HEK293 (cell line): ENCODE measurements at regions not wholly inside any gene's neighbourhood (a gene's known extent, or its start where the extent isn't known, plus 50 kb on each side); places are given as distances from the start of the nearest gene placed in this dataset.

Experiments used
- BCL11A ChIP-seq: fragments of 450-650 bp; formaldehyde crosslinking; IDR thresholded peaks from 2 replicates; pipeline ENCODE4 v1.5.1; 2016; ENCODE audit warnings: low read depth, missing biosample characterization, missing genetic modification characterization
- GFI1B ChIP-seq: fragments of 450-650 bp; formaldehyde crosslinking; IDR thresholded peaks from 2 replicates; pipeline ENCODE4 v1.5.1; 2016; ENCODE audit warnings: missing biosample characterization, missing genetic modification characterization
- GLI2 ChIP-seq: fragments of 450-650 bp; formaldehyde crosslinking; IDR thresholded peaks from 2 replicates; pipeline ENCODE4; 2017; ENCODE audit warnings: missing biosample characterization, missing genetic modification characterization, low read depth, borderline replicate concordance
- HOXA7 ChIP-seq: sonication (generic); formaldehyde crosslinking; IDR thresholded peaks from 2 replicates; pipeline ENCODE4 v1.8.1; 2022; ENCODE audit warnings: missing genetic modification reagents, borderline replicate concordance
- HOXD13 ChIP-seq: sonication (generic); formaldehyde crosslinking; IDR thresholded peaks from 2 replicates; pipeline ENCODE4 v1.8.0; 2022; ENCODE audit warnings: missing genetic modification reagents, borderline replicate concordance
- KLF8 ChIP-seq: fragments of 450-650 bp; formaldehyde crosslinking; IDR thresholded peaks from 2 replicates; pipeline ENCODE4 v1.5.1; 2016; ENCODE audit warnings: missing biosample characterization, missing genetic modification characterization
- MEIS1 ChIP-seq: sonication (generic); formaldehyde crosslinking; IDR thresholded peaks from 2 replicates; pipeline ENCODE4 v1.8.1; 2022; ENCODE audit warnings: missing genetic modification reagents, mild to moderate bottlenecking, borderline replicate concordance
- PRDM6 ChIP-seq: fragments of 450-650 bp; formaldehyde crosslinking; IDR thresholded peaks from 2 replicates; pipeline ENCODE4 v1.5.1; 2017; ENCODE audit warnings: missing biosample characterization, missing genetic modification characterization
- RBAK ChIP-seq: fragments of 450-650 bp; formaldehyde crosslinking; IDR thresholded peaks from 2 replicates; pipeline ENCODE4 v1.5.1; 2016; ENCODE audit warnings: missing biosample characterization, missing genetic modification characterization
- ZFHX2 ChIP-seq: fragments of 450-650 bp; formaldehyde crosslinking; conservative IDR thresholded peaks from 2 replicates; pipeline ENCODE4 v1.5.1; 2016; ENCODE audit warnings: missing biosample characterization, missing genetic modification characterization
- ZFP37 ChIP-seq: fragments of 450-650 bp; formaldehyde crosslinking; IDR thresholded peaks from 2 replicates; pipeline ENCODE4 v1.5.1; 2016; ENCODE audit warnings: missing biosample characterization, missing genetic modification characterization
- ZNF121 ChIP-seq: fragments of 450-650 bp; formaldehyde crosslinking; IDR thresholded peaks from 2 replicates; pipeline ENCODE4 v1.5.1; 2016; ENCODE audit warnings: missing biosample characterization, missing genetic modification characterization
- ZNF157 ChIP-seq: fragments of 450-650 bp; formaldehyde crosslinking; IDR thresholded peaks from 2 replicates; pipeline ENCODE4 v1.5.1; 2016; ENCODE audit warnings: missing biosample characterization, missing genetic modification characterization
- ZNF169 ChIP-seq: fragments of 450-650 bp; formaldehyde crosslinking; IDR thresholded peaks from 2 replicates; pipeline ENCODE4 v1.5.1; 2016; ENCODE audit warnings: missing biosample characterization, missing genetic modification characterization
- ZNF174 ChIP-seq: fragments of 450-650 bp; formaldehyde crosslinking; IDR thresholded peaks from 2 replicates; pipeline ENCODE4 v1.5.0; 2017; ENCODE audit warnings: missing biosample characterization, mild to moderate bottlenecking, missing genetic modification characterization
- ZNF19 ChIP-seq: fragments of 450-650 bp; formaldehyde crosslinking; IDR thresholded peaks from 2 replicates; pipeline ENCODE4; 2016; ENCODE audit warnings: missing biosample characterization, missing genetic modification characterization, low read depth
- ZNF221 ChIP-seq: fragments of 450-650 bp; formaldehyde crosslinking; IDR thresholded peaks from 2 replicates; pipeline ENCODE4 v1.5.1; 2017; ENCODE audit warnings: missing biosample characterization, missing genetic modification characterization, borderline replicate concordance
- ZNF23 ChIP-seq: fragments of 450-650 bp; formaldehyde crosslinking; IDR thresholded peaks from 2 replicates; pipeline ENCODE4 v1.5.1; 2016; ENCODE audit warnings: missing biosample characterization, missing genetic modification characterization, borderline replicate concordance
- ZNF248 ChIP-seq: fragments of 450-650 bp; formaldehyde crosslinking; IDR thresholded peaks from 2 replicates; pipeline ENCODE4 v1.5.1; 2017; ENCODE audit warnings: missing biosample characterization, missing genetic modification characterization
- ZNF341 ChIP-seq: fragments of 450-650 bp; formaldehyde crosslinking; IDR thresholded peaks from 2 replicates; pipeline ENCODE4; 2016; ENCODE audit warnings: low read depth, missing biosample characterization, missing genetic modification characterization
- ZNF37A ChIP-seq: fragments of 450-650 bp; IDR thresholded peaks from 2 replicates; pipeline ENCODE4 v1.5.1; 2018; ENCODE audit warnings: missing biosample characterization, missing genetic modification characterization
- ZNF433 ChIP-seq: fragments of 450-650 bp; formaldehyde crosslinking; IDR thresholded peaks from 2 replicates; pipeline ENCODE4 v1.5.1; 2016; ENCODE audit warnings: missing biosample characterization, missing genetic modification characterization, low read depth
- ZNF48 ChIP-seq: fragments of 450-650 bp; formaldehyde crosslinking; IDR thresholded peaks from 2 replicates; pipeline ENCODE4 v1.5.1; 2016; ENCODE audit warnings: missing biosample characterization, missing genetic modification characterization
- ZNF513 ChIP-seq: fragments of 450-650 bp; IDR thresholded peaks from 2 replicates; pipeline ENCODE4 v1.5.1; 2018; ENCODE audit warnings: missing biosample characterization, missing genetic modification characterization
- ZNF549 ChIP-seq: fragments of 450-650 bp; IDR thresholded peaks from 2 replicates; pipeline ENCODE4 v1.5.1; 2018; ENCODE audit warnings: missing biosample characterization, missing genetic modification characterization, mild to moderate bottlenecking, inconsistent platforms, moderate library complexity
- ZNF610 ChIP-seq: fragments of 450-650 bp; formaldehyde crosslinking; IDR thresholded peaks from 2 replicates; pipeline ENCODE4 v1.5.1; 2016; ENCODE audit warnings: missing biosample characterization, missing genetic modification characterization, borderline replicate concordance
- ZNF623 ChIP-seq: fragments of 450-650 bp; formaldehyde crosslinking; IDR thresholded peaks from 2 replicates; pipeline ENCODE4 v1.5.1; 2016; ENCODE audit warnings: missing biosample characterization, missing genetic modification characterization
- ZNF707 ChIP-seq: fragments of 450-650 bp; formaldehyde crosslinking; IDR thresholded peaks from 2 replicates; pipeline ENCODE4 v1.5.1; 2016; ENCODE audit warnings: missing biosample characterization, missing genetic modification characterization
- ZNF747 ChIP-seq: fragments of 450-650 bp; formaldehyde crosslinking; IDR thresholded peaks from 2 replicates; pipeline ENCODE4 v1.5.1; 2016; ENCODE audit warnings: missing biosample characterization, missing genetic modification characterization
- ZNF768 ChIP-seq: fragments of 450-650 bp; formaldehyde crosslinking; IDR thresholded peaks from 2 replicates; pipeline ENCODE4 v1.5.1; 2018; ENCODE audit warnings: missing biosample characterization, mild to moderate bottlenecking, missing genetic modification characterization
- ZNF791 ChIP-seq: fragments of 450-650 bp; formaldehyde crosslinking; IDR thresholded peaks from 2 replicates; pipeline ENCODE4 v1.5.1; 2016; ENCODE audit warnings: missing biosample characterization, missing genetic modification characterization
- ZNF843 ChIP-seq: fragments of 450-650 bp; formaldehyde crosslinking; IDR thresholded peaks from 2 replicates; pipeline ENCODE4 v1.5.1; 2016; ENCODE audit warnings: missing biosample characterization, missing genetic modification characterization
- ZSCAN30 ChIP-seq: fragments of 450-650 bp; IDR thresholded peaks from 2 replicates; pipeline ENCODE4 v1.5.1; 2018; ENCODE audit warnings: missing biosample characterization, mild to moderate bottlenecking, missing genetic modification characterization, moderate library complexity
- TF ChIP-seq, protein P1 (sequence below): fragments of 450-650 bp; formaldehyde crosslinking; IDR thresholded peaks from 2 replicates; pipeline ENCODE4 v1.5.0; 2017; ENCODE audit warnings: missing biosample characterization, missing genetic modification characterization, borderline replicate concordance
- TF ChIP-seq, protein P2 (sequence below): fragments of 450-650 bp; formaldehyde crosslinking; IDR thresholded peaks from 2 replicates; pipeline ENCODE4 v1.5.1; 2016; ENCODE audit warnings: missing biosample characterization, missing genetic modification characterization, borderline replicate concordance

- TF ChIP-seq ZNF48 (no peak), KLF8 (tag by site-specific recombination) (peak; percentile 58; the same call in 1 of the 2 replicates), ZNF121 (tag by site-specific recombination) (no peak), ZNF791 (tag by site-specific recombination) (no peak), ZNF19 (no peak), GLI2 (tag by site-specific recombination) (no peak; the same call in 1 of the 2 replicates), ZNF549 (tag by site-specific recombination) (no peak), ZNF174 (no peak), ZFP37 (no peak), ZFHX2 (tag by site-specific recombination) (no peak), ZNF157 (tag by site-specific recombination) (no peak), ZNF610 (tag by site-specific recombination) (no peak), ZNF513 (tag by site-specific recombination) (no peak), ZNF433 (tag by site-specific recombination) (no peak), ZNF623 (tag by site-specific recombination) (no peak), ZNF843 (tag by site-specific recombination) (no peak; the same call in 1 of the 2 replicates), ZNF23 (no peak), GFI1B (tag by site-specific recombination) (peak; percentile 97), BCL11A (tag by site-specific recombination) (no peak), ZNF341 (tag by site-specific recombination) (no peak), ZNF768 (tag by site-specific recombination) (no peak), HOXA7 (CRISPR knock-in tag) (no peak), ZNF37A (no peak), RBAK (tag by site-specific recombination) (no peak), ZSCAN30 (no peak), ZNF707 (tag by site-specific recombination) (no peak), ZNF248 (no peak), ZNF169 (tag by site-specific recombination) (no peak), PRDM6 (tag by site-specific recombination) (peak; percentile 94), HOXD13 (CRISPR knock-in tag) (no peak), MEIS1 (CRISPR knock-in tag) (no peak), ZNF221 (tag by site-specific recombination) (no peak), ZNF747 (tag by site-specific recombination) (no peak)
- TF ChIP-seq, protein P1, sequence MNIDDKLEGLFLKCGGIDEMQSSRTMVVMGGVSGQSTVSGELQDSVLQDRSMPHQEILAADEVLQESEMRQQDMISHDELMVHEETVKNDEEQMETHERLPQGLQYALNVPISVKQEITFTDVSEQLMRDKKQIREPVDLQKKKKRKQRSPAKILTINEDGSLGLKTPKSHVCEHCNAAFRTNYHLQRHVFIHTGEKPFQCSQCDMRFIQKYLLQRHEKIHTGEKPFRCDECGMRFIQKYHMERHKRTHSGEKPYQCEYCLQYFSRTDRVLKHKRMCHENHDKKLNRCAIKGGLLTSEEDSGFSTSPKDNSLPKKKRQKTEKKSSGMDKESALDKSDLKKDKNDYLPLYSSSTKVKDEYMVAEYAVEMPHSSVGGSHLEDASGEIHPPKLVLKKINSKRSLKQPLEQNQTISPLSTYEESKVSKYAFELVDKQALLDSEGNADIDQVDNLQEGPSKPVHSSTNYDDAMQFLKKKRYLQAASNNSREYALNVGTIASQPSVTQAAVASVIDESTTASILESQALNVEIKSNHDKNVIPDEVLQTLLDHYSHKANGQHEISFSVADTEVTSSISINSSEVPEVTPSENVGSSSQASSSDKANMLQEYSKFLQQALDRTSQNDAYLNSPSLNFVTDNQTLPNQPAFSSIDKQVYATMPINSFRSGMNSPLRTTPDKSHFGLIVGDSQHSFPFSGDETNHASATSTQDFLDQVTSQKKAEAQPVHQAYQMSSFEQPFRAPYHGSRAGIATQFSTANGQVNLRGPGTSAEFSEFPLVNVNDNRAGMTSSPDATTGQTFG (tag by site-specific recombination): no peak
- TF ChIP-seq, protein P2, sequence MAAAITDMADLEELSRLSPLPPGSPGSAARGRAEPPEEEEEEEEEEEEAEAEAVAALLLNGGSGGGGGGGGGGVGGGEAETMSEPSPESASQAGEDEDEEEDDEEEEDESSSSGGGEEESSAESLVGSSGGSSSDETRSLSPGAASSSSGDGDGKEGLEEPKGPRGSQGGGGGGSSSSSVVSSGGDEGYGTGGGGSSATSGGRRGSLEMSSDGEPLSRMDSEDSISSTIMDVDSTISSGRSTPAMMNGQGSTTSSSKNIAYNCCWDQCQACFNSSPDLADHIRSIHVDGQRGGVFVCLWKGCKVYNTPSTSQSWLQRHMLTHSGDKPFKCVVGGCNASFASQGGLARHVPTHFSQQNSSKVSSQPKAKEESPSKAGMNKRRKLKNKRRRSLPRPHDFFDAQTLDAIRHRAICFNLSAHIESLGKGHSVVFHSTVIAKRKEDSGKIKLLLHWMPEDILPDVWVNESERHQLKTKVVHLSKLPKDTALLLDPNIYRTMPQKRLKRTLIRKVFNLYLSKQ (tag by site-specific recombination): no peak
These were observed 94.9 kb downstream of the CEBPB start (continued) for GRCh38 chr20:50285376-50286173.
